Activated B cell treated with CpG ODN at 0.5 μM for 24 hours (primary cell): ENCODE measurements at regions not wholly inside any gene's neighbourhood (a gene's known extent, or its start where the extent isn't known, plus 50 kb on each side); places are given as distances from the start of the nearest gene placed in this dataset.

Experiments
- ATAC-seq: fragments of 200-7000 bp; cut with Tn5 transposase; one replicate; pipeline ENCODE4 v1.10.0; 2021; ENCODE audit warnings: low read depth, mild to moderate bottlenecking, moderate library complexity
- CTCF ChIA-PET: fragments of 350-600 bp; sonication (Branson Sonifier 250); formaldehyde crosslinking; loops from one replicate; lab custom pipeline; 2021; ENCODE audit warnings: antibody characterized with exemption; lab: Charles Lee
- POLR2A ChIA-PET: fragments of 350-600 bp; sonication (Branson Sonifier 250); formaldehyde crosslinking; loops from one replicate; lab custom pipeline; 2021; ENCODE audit warnings: antibody characterized with exemption; lab: Charles Lee
- DNase-seq: peaks from one replicate; pipeline ENCODE4 v3.0.0; 2022
- H3K27ac Mint-ChIP-seq: one replicate; pipeline ENCODE4 v1.8.0; 2020; ENCODE audit warnings: mixed read lengths
- H3K27me3 Mint-ChIP-seq: one replicate; pipeline ENCODE4 v1.8.0; 2021; ENCODE audit warnings: mixed read lengths
- H3K36me3 Mint-ChIP-seq: one replicate; pipeline ENCODE4 v1.8.0; 2021; ENCODE audit warnings: low read depth, mixed read lengths
- H3K4me1 Mint-ChIP-seq: one replicate; pipeline ENCODE4 v1.8.0; 2021; ENCODE audit warnings: mixed read lengths
- H3K4me3 Mint-ChIP-seq: one replicate; pipeline ENCODE4 v1.8.0; 2020; ENCODE audit warnings: mild to moderate bottlenecking, mixed read lengths
- H3K9me3 Mint-ChIP-seq: one replicate; pipeline ENCODE4 v1.8.0; 2020; ENCODE audit warnings: mixed read lengths
- CTCF ChIP-seq: fragments of 200-600 bp; IDR thresholded peaks from one replicate; pipeline ENCODE4 v1.8.0; 2022; ENCODE audit warnings: antibody characterized with exemption, mild to moderate bottlenecking
- intact Hi-C: fragments of 100-400 bp; cut with micrococcal nuclease; formaldehyde crosslinking; loops from one replicate; pipeline ENCODE4 v1.15.1; 2024

GRCh38 chr20:12528104-12528503 lies 480.7 kb upstream of the SPTLC3 start:
- POLR2A ChIA-PET = no interaction called here
- no peak overlapping the region for H3K27ac Mint-ChIP-seq
- H3K36me3 Mint-ChIP-seq = no peaks in the 10 kb centered on the region
- no peak for TF ChIP-seq CTCF
- ATAC-seq (no peak), DNase-seq (no peak)
- no peak overlapping the region for H3K4me3 Mint-ChIP-seq
- no peaks in the 10 kb centered on the region for H3K4me1 Mint-ChIP-seq
- peaks cover 8% of the 10 kb centered on the region for H3K9me3 Mint-ChIP-seq
- CTCF ChIA-PET = no interaction called here
- H3K27me3 Mint-ChIP-seq = no peaks in the 10 kb centered on the region
- intact Hi-C loops = no loop called here

DNA sequence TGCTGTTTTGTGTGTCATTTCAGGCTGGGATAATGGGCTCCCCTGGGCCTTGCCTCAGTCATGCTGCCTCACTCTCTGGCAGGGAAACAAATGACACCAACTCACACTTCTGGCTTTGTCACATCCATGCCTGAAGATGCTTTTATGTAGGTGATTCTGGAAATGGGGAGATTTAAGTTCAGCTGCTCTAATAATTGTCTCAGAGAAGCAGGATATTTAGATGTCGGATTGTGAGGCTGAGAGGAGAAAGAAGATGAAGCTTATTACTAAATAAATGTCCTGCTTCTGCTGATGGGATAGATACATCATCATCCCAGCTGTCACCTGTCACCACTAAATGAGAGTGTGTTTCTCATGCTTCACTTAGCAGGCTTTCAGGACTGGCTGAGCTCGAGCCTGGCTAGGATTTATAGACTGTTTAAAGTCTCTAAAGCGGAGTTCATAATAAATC lies 480.2 kb upstream of the SPTLC3 start:
- Mint-ChIP-seq H3K9me3 (peaks cover 10% of the 10 kb centered on the region), H3K4me1 (no peaks in the 10 kb centered on the region), H3K27ac (no peak overlapping the region), H3K4me3 (no peak overlapping the region), H3K36me3 (no peaks in the 10 kb centered on the region), H3K27me3 (no peaks in the 10 kb centered on the region)
- ChIA-PET CTCF (no interaction called here), POLR2A (no interaction called here)
- TF ChIP-seq CTCF = no peak
- DNase-seq = no peak
- ATAC-seq = no peak
- intact Hi-C loops = no loop called here

GRCh38 chr20:12531626-12532025 lies 477.1 kb upstream of the SPTLC3 start:
- no peak for ATAC-seq
- H3K4me3 Mint-ChIP-seq = no peak overlapping the region

DNA sequence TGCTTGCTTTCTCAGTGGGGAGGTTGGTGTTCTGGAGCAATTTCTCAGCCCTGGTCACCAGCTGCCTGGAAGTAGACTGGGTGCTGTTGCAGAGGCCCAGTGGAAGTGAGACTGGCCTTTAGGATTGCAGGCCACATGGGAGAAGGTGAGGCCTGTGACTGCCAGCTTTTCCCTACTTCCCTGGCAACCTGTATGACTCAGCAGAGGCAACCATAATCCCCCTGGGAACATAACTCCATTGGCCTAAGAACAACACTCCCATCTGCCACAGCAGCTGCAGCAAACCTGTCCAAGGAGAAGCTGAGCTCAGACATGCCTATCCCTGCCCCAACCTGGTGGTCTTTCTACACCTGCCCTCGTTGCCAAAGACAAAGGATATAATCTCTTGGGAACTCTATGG lies 473.5 kb upstream of the SPTLC3 start:
- intact Hi-C loops = no loop called here
- Mint-ChIP-seq H3K9me3 (peaks cover 10% of the 10 kb centered on the region), H3K27me3 (no peaks in the 10 kb centered on the region), H3K36me3 (no peaks in the 10 kb centered on the region), H3K4me3 (no peak overlapping the region), H3K27ac (no peak overlapping the region), H3K4me1 (no peaks in the 10 kb centered on the region)
- ChIA-PET CTCF (no interaction called here), POLR2A (no interaction called here)
- no peak for ATAC-seq
- DNase-seq = no peak
- no peak for TF ChIP-seq CTCF

More at GRCh38 chr20:12531626-12532025, 477.1 kb upstream of the SPTLC3 start:
- ChIA-PET CTCF (no interaction called here), POLR2A (no interaction called here)
- no peaks in the 10 kb centered on the region for H3K27me3 Mint-ChIP-seq
- H3K36me3 Mint-ChIP-seq = no peaks in the 10 kb centered on the region
- peaks cover 7% of the 10 kb centered on the region for H3K9me3 Mint-ChIP-seq
- no peaks in the 10 kb centered on the region for H3K4me1 Mint-ChIP-seq
- no peak for DNase-seq
- H3K27ac Mint-ChIP-seq = no peak overlapping the region
- intact Hi-C loops = no loop called here
- no peak for TF ChIP-seq CTCF

DNA sequence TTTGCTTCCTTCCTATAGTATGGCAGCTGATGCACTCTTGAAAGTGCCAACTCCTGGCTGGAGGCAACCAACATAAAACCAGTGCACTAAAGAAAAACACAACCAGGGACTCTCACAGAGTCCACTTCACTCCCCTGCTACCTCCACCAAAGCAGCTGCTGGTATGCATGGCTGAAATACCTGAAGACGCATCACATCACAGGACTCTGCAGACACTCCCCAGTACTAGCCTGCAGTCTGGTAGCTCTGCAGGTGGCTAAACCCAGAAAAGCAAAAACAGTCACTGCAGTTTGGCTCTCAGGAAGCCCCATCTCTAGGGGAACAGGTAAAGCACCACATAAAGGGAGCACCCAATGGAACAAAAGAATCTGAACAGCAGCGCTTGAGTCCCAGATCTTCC lies 473.0 kb upstream of the SPTLC3 start:
- H3K4me3 Mint-ChIP-seq = no peak overlapping the region
- ATAC-seq (no peak), DNase-seq (no peak)
- H3K27ac Mint-ChIP-seq = no peak overlapping the region
- H3K9me3 Mint-ChIP-seq = peaks cover 10% of the 10 kb centered on the region
- no peaks in the 10 kb centered on the region for H3K4me1 Mint-ChIP-seq
- no peaks in the 10 kb centered on the region for H3K36me3 Mint-ChIP-seq
- ChIA-PET CTCF (no interaction called here), POLR2A (no interaction called here)
- no peaks in the 10 kb centered on the region for H3K27me3 Mint-ChIP-seq
- intact Hi-C loops = no loop called here
- TF ChIP-seq CTCF = no peak
